H1 (cell line): ENCODE measurements at regions not wholly inside any gene's neighbourhood (a gene's known extent, or its start where the extent isn't known, plus 50 kb on each side); places are given as distances from the start of the nearest gene placed in this dataset.
A peak's percentile ranks its signal among the peaks of the same experiment; 100 is the strongest.

Experiments used
- CTCF ChIA-PET: fragments of 300-600 bp; sonication (Branson Sonifier 250); formaldehyde crosslinking; loops from one replicate; lab custom pipeline; 2021; ENCODE audit not compliant: partially characterized antibody; lab: Charles Lee
- POLR2A ChIA-PET: fragments of 300-600 bp; sonication (Branson Sonifier 250); formaldehyde crosslinking; loops from one replicate; lab custom pipeline; 2021; ENCODE audit warnings: inconsistent platforms; ENCODE audit not compliant: partially characterized antibody; lab: Charles Lee
- DNase-seq, 2 experiments: peaks; one replicate each; pipeline versions ENCODE4 v3.0.0 to v3.0.0-alpha.2; 2010 to 2022; ENCODE audit warnings: low spot score in 2 of 2, low read depth in 1 of 2, mixed read lengths in 1 of 2
- FAIRE-seq: peaks from 2 replicates; lab custom pipeline; 2011; peaks lifted over from hg19 to GRCh38; lab: Jason Lieb, UNC
- H2AFZ ChIP-seq: 2 replicates; pipeline ENCODE4 v1.8.1; 2012; ENCODE audit warnings: low read length, inconsistent platforms
- H2AK5ac ChIP-seq: 2 replicates; pipeline ENCODE4 v1.6.1; 2013; ENCODE audit warnings: low read depth, low read length
- H2BK120ac ChIP-seq: replicated peaks from 2 replicates; pipeline ENCODE3; 2013; ENCODE audit warnings: low read depth, low read length, inconsistent platforms
- H2BK12ac ChIP-seq: 2 replicates; pipeline ENCODE4 v1.6.1; 2013; ENCODE audit warnings: low read depth, low read length
- H2BK15ac ChIP-seq: 2 replicates; pipeline ENCODE4 v1.6.1; 2013; ENCODE audit warnings: low read length
- H2BK20ac ChIP-seq: 2 replicates; pipeline ENCODE4 v1.6.1; 2013; ENCODE audit warnings: low read length
- H2BK5ac ChIP-seq: 2 replicates; pipeline ENCODE4 v1.6.1; 2013; ENCODE audit warnings: low read depth, low read length
- H3K14ac ChIP-seq: 2 replicates; pipeline ENCODE4 v1.6.1; 2013; ENCODE audit warnings: inconsistent platforms; ENCODE audit not compliant: insufficient read length
- H3K18ac ChIP-seq: 2 replicates; pipeline ENCODE4 v1.6.1; 2013; ENCODE audit warnings: low read length; ENCODE audit errors: extremely low read depth
- H3K23ac ChIP-seq: 2 replicates; pipeline ENCODE4 v1.6.1; 2013; ENCODE audit warnings: inconsistent platforms; ENCODE audit not compliant: insufficient read length
- H3K23me2 ChIP-seq: 2 replicates; pipeline ENCODE4 v1.6.1; 2013; ENCODE audit warnings: low read depth, low read length
- H3K27ac ChIP-seq: 2 replicates; pipeline ENCODE4 v1.6.1; 2011; ENCODE audit warnings: low read depth, low read length, inconsistent platforms
- H3K27me3 ChIP-seq, 4 experiments: replicated peaks in 1 of 4; 1 replicate in 1 of 4; 2 replicates in 3 of 4; pipeline versions ENCODE4 v1.6.1 to v1.8.1; 2011 to 2013; ENCODE audit warnings: low read length in 3 of 4, mild to moderate bottlenecking in 3 of 4, inconsistent platforms in 2 of 4, mixed read lengths in 2 of 4, moderate library complexity in 1 of 4; ENCODE audit not compliant: control insufficient read depth in 3 of 4, insufficient read depth in 3 of 4; ENCODE audit errors: extremely low read depth in 1 of 4
- H3K36me3 ChIP-seq, 4 experiments: 2 replicates each; pipeline versions ENCODE4 v1.6.1 to v1.8.1; 2011 to 2013; ENCODE audit warnings: mild to moderate bottlenecking in 4 of 4, low read length in 3 of 4, moderate library complexity in 2 of 4, control low read depth in 1 of 4, inconsistent platforms in 1 of 4; ENCODE audit not compliant: insufficient read depth in 4 of 4, control insufficient read depth in 2 of 4
- H3K4ac ChIP-seq: replicated peaks from 2 replicates; pipeline ENCODE3; 2013; ENCODE audit warnings: low read length, low read depth, mixed read lengths, inconsistent platforms; ENCODE audit not compliant: insufficient read length
- H3K4me1 ChIP-seq, 4 experiments: replicated peaks in 1 of 4; 1 replicate in 1 of 4; 2 replicates in 3 of 4; pipeline versions ENCODE4 v1.6.1 to v1.8.1; 2011 to 2013; ENCODE audit warnings: low read length in 3 of 4, inconsistent platforms in 2 of 4, mixed read lengths in 1 of 4; ENCODE audit not compliant: insufficient read depth in 4 of 4, control insufficient read depth in 3 of 4
- H3K4me2 ChIP-seq, 2 experiments: 2 replicates each; pipeline versions ENCODE4 v1.6.1 to v1.8.1; 2011 to 2013; ENCODE audit warnings: low read depth in 2 of 2, low read length in 2 of 2, control low read depth in 1 of 2, inconsistent platforms in 1 of 2, mild to moderate bottlenecking in 1 of 2; ENCODE audit not compliant: insufficient read depth in 1 of 2
- H3K4me3 ChIP-seq, 4 experiments: fragments of 200-600, 300-600 bp in 1 of 4; sonication (generic), shearing (Covaris generic), sonication (Bioruptor Twin) in 1 of 4; 2 replicates each; pipeline versions ENCODE4 v1.5.1 to v1.8.1; 2011 to 2016; ENCODE audit warnings: low read length in 4 of 4, low read depth in 3 of 4, control low read depth in 2 of 4, inconsistent platforms in 2 of 4, mild to moderate bottlenecking in 2 of 4, mixed read lengths in 1 of 4, moderate library complexity in 1 of 4; ENCODE audit not compliant: insufficient read depth in 2 of 4; ENCODE audit errors: extremely low read depth in 1 of 4
- H3K56ac ChIP-seq: replicated peaks from 2 replicates; pipeline ENCODE3; 2013; ENCODE audit warnings: low read depth, mild to moderate bottlenecking, mixed read lengths, low read length, inconsistent platforms; ENCODE audit not compliant: insufficient read length
- H3K79me1 ChIP-seq: 2 replicates; pipeline ENCODE4 v1.6.1; 2013; ENCODE audit warnings: low read depth, low read length, control low read depth
- H3K79me2 ChIP-seq, 2 experiments: 2 replicates each; pipeline versions ENCODE4 v1.6.1 to v1.8.1; 2012 to 2013; ENCODE audit warnings: low read length in 2 of 2, mild to moderate bottlenecking in 2 of 2, inconsistent platforms in 1 of 2; ENCODE audit not compliant: insufficient read depth in 2 of 2, control insufficient read depth in 1 of 2
- H3K9ac ChIP-seq, 4 experiments: replicated peaks in 1 of 4; 1 replicate in 1 of 4; 2 replicates in 3 of 4; pipeline versions ENCODE4 v1.6.1 to v1.8.1; 2011 to 2013; ENCODE audit warnings: low read depth in 3 of 4, low read length in 3 of 4, control low read depth in 2 of 4, mild to moderate bottlenecking in 2 of 4, moderate library complexity in 2 of 4, inconsistent platforms in 1 of 4; ENCODE audit errors: extremely low read depth in 1 of 4
- H3K9me3 ChIP-seq, 2 experiments: 2 replicates each; pipeline versions ENCODE4 v1.6.1 to v1.8.1; 2012 to 2013; ENCODE audit warnings: mild to moderate bottlenecking in 2 of 2, moderate library complexity in 2 of 2, control low read depth in 1 of 2, inconsistent platforms in 1 of 2, low read depth in 1 of 2, low read length in 1 of 2, mixed read lengths in 1 of 2; ENCODE audit not compliant: insufficient read depth in 2 of 2
- H4K20me1 ChIP-seq, 2 experiments: replicated peaks in 1 of 2; 2 replicates each; pipeline versions ENCODE3 to v1.8.1; 2011 to 2013; ENCODE audit warnings: inconsistent platforms in 2 of 2, low read length in 2 of 2, mild to moderate bottlenecking in 1 of 2; ENCODE audit not compliant: insufficient read depth in 2 of 2, control insufficient read depth in 1 of 2
- H4K5ac ChIP-seq: 2 replicates; pipeline ENCODE4 v1.6.1; 2013; ENCODE audit warnings: low read length, low read depth, mixed read lengths, inconsistent platforms; ENCODE audit not compliant: insufficient read length
- H4K8ac ChIP-seq: 2 replicates; pipeline ENCODE4 v1.8.0; 2013; ENCODE audit warnings: mild to moderate bottlenecking, moderate library complexity, low read length, inconsistent platforms; ENCODE audit not compliant: insufficient read depth; ENCODE audit errors: extremely low read depth
- H4K91ac ChIP-seq: replicated peaks from 2 replicates; pipeline ENCODE3; 2013; ENCODE audit warnings: low read length, mixed read lengths, inconsistent platforms; ENCODE audit not compliant: insufficient read length
- BACH1 ChIP-seq: IDR thresholded peaks from 2 replicates; pipeline ENCODE4 v1.6.1; 2012; ENCODE audit warnings: low read length, improper control_type of control experiment
- SP1 ChIP-seq: IDR thresholded peaks from 2 replicates; pipeline ENCODE4 v1.6.1; 2011; ENCODE audit warnings: low read depth, low read length
- TAF7 ChIP-seq: optimal IDR thresholded peaks from 2 replicates; pipeline ENCODE3; 2011; ENCODE audit warnings: low read depth, mild to moderate bottlenecking, inconsistent platforms, low read length, moderate library complexity, borderline replicate concordance
- WGBS, 2 experiments: shearing (Covaris generic) in 1 of 2; methylation state at CpG; one replicate each; pipeline versions ENCODE4 v1.1.6 to v1.1.7; 2013 to 2015; ENCODE audit warnings: low lambda C conversion rate in 2 of 2, mixed read lengths in 2 of 2, inconsistent platforms in 1 of 2, low coverage in 1 of 2, missing lambda C conversion rate in 1 of 2; ENCODE audit not compliant: insufficient replicate concordance in 2 of 2, insufficient coverage in 1 of 2, insufficient read length in 1 of 2; ENCODE audit errors: extremely low coverage in 1 of 2, missing lambda C conversion rate in 1 of 2; 5-methylcytosine and 5-hydroxymethylcytosine counted together

GRCh38 chr20:50301165-50301564 lies 110.5 kb downstream of the CEBPB start:
- Histone ChIP-seq H3K18ac (no peak overlapping the region), H3K23ac (no peak overlapping the region), H3K4ac (no peak overlapping the region), H3K23me2 (peaks cover 7% of the 10 kb centered on the region; the same call in 1 of the 2 replicates), H2BK20ac (no peak overlapping the region), H3K27me3 (no peaks in the 10 kb centered on the region), H3K79me1 (no peaks in the 10 kb centered on the region), H3K14ac (no peak overlapping the region), H3K4me1 (peaks cover 0 to 4% (median under 1%) of the 10 kb centered on the region in 4 experiments; a peak in 2 of 7 replicates), H4K8ac (no peak overlapping the region), H3K79me2 (no peaks in the 10 kb centered on the region), H2BK120ac (no peak overlapping the region), H2AK5ac (no peak overlapping the region), H4K5ac (no peak overlapping the region), H2BK12ac (no peak overlapping the region), H3K4me2 (no peak overlapping the region), H2BK15ac (no peak overlapping the region), H4K20me1 (no peaks in the 10 kb centered on the region), H4K91ac (no peak overlapping the region), H3K9ac (no peak overlapping the region), H3K9me3 (no peaks in the 10 kb centered on the region), H2BK5ac (no peak overlapping the region), H3K4me3 (no peak overlapping the region), H3K27ac (no peak overlapping the region), H3K36me3 (no peaks in the 10 kb centered on the region), H3K56ac (peak overlapping the region; percentile 42), H2AFZ (no peak overlapping the region)
- ChIA-PET POLR2A (no interaction called here), CTCF (interaction anchor here (0.6 kb wide), 1 partner anchor 102 kb away, joined by 3 read pairs; no protein-coding TSS in a partner anchor)
- FAIRE-seq (no peak), DNase-seq (no peak)
- 92 to 100% methylated on average over 2 to 3 of the region's 3 CpGs for WGBS, 2 experiments
- TF ChIP-seq BACH1 (no peak), TAF7 (no peak), SP1 (no peak)
